ENCODE measurements at regions not wholly inside any gene's neighbourhood (a gene's known extent, or its start where the extent isn't known, plus 50 kb on each side); places are given as distances from the start of the nearest gene placed in this dataset.

GRCh38 chr6:50278663-50279062, 228.9 kb upstream of the DEFB112 start:
- TF ChIP-seq CTCF (IDR thresholded peaks at IDR 0.05) = no peak
- no peak for TF ChIP-seq POLR2A (IDR thresholded peaks at IDR 0.05)

Measured in heart left ventricle (tissue), 13 donors.